ENCODE measurements at regions not wholly inside any gene's neighbourhood (a gene's known extent, or its start where the extent isn't known, plus 50 kb on each side); places are given as distances from the start of the nearest gene placed in this dataset.
"Not testable (repeated sequence)": the region's sequence is repeated elsewhere in the genome, so short reads cannot be mapped to it uniquely, and the experiment has no call there.

DNA sequence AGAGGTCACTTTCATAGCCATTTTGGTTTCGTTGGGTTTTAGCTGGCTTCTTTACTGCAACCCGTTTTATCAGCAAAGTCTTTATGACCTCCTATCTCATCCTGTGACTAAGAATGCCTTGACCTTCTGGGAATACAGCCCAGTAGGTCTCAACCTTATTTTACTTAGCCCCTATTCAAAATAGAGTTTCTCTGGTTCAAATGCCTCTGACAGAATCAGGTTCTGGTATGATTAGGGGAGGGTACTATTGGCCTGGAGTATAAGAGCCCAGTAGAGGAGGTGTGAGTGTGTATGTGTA lies 95.4 kb upstream of the RAB40AL start:
- WGBS, 3 donors: 66 to 80% (median 71%) methylated on average over 2 of the region's 2 CpGs
- H3K9me3 ChIP-seq: no peaks in the 10 kb centered on the region
- ATAC-seq: no peak
- no peak overlapping the region for H3K27ac ChIP-seq
- peaks cover 0 to 12% of the 10 kb centered on the region in 2 donors for H3K36me3 ChIP-seq (ENCODE audit: insufficient read depth in 1 of 2, low read depth in 1 of 2)
- H3K4me3 ChIP-seq: no peak overlapping the region
- intact Hi-C loops (cut with DNase I): no loop called here
- H3K27me3 ChIP-seq (ENCODE audit: insufficient read depth in 3 of 3, low read length in 2 of 3): no peaks in the 10 kb centered on the region
- H3K4me1 ChIP-seq: no peaks in the 10 kb centered on the region
- TF ChIP-seq, protein P1, sequence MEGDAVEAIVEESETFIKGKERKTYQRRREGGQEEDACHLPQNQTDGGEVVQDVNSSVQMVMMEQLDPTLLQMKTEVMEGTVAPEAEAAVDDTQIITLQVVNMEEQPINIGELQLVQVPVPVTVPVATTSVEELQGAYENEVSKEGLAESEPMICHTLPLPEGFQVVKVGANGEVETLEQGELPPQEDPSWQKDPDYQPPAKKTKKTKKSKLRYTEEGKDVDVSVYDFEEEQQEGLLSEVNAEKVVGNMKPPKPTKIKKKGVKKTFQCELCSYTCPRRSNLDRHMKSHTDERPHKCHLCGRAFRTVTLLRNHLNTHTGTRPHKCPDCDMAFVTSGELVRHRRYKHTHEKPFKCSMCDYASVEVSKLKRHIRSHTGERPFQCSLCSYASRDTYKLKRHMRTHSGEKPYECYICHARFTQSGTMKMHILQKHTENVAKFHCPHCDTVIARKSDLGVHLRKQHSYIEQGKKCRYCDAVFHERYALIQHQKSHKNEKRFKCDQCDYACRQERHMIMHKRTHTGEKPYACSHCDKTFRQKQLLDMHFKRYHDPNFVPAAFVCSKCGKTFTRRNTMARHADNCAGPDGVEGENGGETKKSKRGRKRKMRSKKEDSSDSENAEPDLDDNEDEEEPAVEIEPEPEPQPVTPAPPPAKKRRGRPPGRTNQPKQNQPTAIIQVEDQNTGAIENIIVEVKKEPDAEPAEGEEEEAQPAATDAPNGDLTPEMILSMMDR (IDR thresholded peaks at IDR 0.05): no peak
- no peak for DNase-seq

DNA sequence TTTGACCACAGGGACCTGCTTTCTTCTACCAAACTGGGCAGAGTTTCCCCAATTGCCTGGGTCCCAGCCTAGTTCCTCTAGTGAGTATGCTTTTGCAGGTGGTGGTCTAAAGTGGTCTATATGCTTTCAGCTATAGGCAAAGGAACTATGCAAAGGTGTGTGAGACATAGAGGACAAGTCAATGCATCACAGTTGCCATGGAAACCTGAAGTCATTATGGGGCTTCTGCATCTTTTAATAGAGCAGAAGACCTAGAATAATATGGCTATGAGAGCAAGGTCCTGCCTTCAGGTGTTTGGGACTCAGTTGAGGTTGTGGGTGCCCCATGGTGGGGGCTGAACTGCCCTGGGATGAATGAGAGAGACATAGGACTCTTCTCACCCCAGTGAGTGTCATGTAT lies 92.1 kb upstream of the RAB40AL start:
- intact Hi-C loops (cut with DNase I): no loop called here
- H3K36me3 ChIP-seq (ENCODE audit: insufficient read depth in 1 of 2, low read depth in 1 of 2): peaks cover 0 to 3% of the 10 kb centered on the region in 2 donors
- no peak overlapping the region for H3K27ac ChIP-seq
- H3K4me1 ChIP-seq: no peaks in the 10 kb centered on the region
- TF ChIP-seq, protein P1 (IDR thresholded peaks at IDR 0.05): no peak
- DNase-seq: no peak
- no peaks in the 10 kb centered on the region for H3K27me3 ChIP-seq (ENCODE audit: insufficient read depth in 3 of 3, low read length in 2 of 3)
- H3K4me3 ChIP-seq: no peak overlapping the region
- ATAC-seq: no peak
- H3K9me3 ChIP-seq: no peaks in the 10 kb centered on the region

DNA sequence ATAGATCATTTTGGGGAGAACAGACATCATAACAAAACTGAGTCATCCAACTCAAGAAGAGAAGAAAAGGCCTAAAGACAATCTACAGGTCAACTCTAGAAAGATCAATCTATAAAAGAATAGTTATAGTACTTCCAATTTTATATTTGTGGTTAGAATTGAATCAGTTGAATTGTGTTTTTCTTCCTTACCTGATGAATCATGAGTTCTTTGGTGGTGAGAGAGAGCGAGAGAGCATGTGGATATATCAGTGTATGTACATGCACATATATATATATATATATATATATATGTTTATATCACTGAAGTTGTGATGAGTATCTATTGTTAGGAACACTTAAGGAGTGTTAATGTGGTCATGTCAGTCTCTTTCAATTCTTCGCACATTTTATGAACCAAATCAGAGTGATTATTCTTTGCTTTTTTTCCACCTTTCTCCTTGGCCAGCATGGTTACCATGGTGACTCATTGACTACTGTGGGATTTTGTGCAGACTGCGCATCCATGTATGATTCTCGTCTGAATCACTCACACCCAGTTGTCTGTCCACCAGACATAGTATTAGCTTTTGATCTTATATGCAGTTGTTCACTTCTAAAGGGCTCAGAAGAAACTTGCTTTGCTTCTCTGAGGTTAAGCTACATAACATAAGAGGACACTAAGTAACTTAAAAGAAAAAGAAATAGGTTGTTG lies 90.4 kb upstream of the RAB40AL start:
- no peaks in the 10 kb centered on the region for H3K4me1 ChIP-seq
- H3K36me3 ChIP-seq (ENCODE audit: insufficient read depth in 1 of 2, low read depth in 1 of 2): no peaks in the 10 kb centered on the region
- no peak overlapping the region for H3K27ac ChIP-seq
- DNase-seq (no peak), ATAC-seq (no peak)
- WGBS, 3 donors: 82 to 98% (median 95%) methylated on average over 4 of the region's 4 CpGs
- TF ChIP-seq, protein P1 (IDR thresholded peaks at IDR 0.05): no peak
- intact Hi-C loops (cut with DNase I): no loop called here
- H3K9me3 ChIP-seq: no peaks in the 10 kb centered on the region
- H3K27me3 ChIP-seq (ENCODE audit: insufficient read depth in 3 of 3, low read length in 2 of 3): no peaks in the 10 kb centered on the region
- no peak overlapping the region for H3K4me3 ChIP-seq

DNA sequence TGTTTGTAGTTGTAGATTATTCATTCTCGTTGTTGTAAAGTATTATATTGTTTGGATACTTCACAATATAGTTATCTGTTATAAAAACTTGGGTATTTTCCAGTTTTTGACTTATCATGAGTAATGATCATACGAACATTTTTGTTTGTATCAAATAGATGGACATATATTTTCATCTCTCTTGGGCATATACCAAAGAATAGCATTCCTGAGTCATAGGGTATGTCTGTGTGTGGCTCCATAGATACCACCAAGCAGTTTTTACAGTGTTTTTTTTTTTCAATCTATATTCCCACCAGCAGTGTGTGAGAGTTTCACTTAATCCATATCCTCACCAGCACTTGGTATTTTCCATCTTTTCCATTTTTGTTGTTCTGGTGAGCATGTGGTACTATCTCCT lies 89.7 kb upstream of the RAB40AL start:
- DNase-seq (no peak), ATAC-seq (no peak)
- H3K27me3 ChIP-seq (ENCODE audit: insufficient read depth in 3 of 3, low read length in 2 of 3): no peaks in the 10 kb centered on the region
- TF ChIP-seq, protein P1 (IDR thresholded peaks at IDR 0.05): no peak
- H3K36me3 ChIP-seq (ENCODE audit: insufficient read depth in 1 of 2, low read depth in 1 of 2): no peaks in the 10 kb centered on the region
- no peaks in the 10 kb centered on the region for H3K4me1 ChIP-seq
- no peak overlapping the region for H3K27ac ChIP-seq
- intact Hi-C loops (cut with DNase I): no loop called here
- 62 to 94% (median 89%) methylated on average over 2 of the region's 2 CpGs for WGBS, 3 donors
- no peaks in the 10 kb centered on the region for H3K9me3 ChIP-seq
- no peak overlapping the region for H3K4me3 ChIP-seq

DNA sequence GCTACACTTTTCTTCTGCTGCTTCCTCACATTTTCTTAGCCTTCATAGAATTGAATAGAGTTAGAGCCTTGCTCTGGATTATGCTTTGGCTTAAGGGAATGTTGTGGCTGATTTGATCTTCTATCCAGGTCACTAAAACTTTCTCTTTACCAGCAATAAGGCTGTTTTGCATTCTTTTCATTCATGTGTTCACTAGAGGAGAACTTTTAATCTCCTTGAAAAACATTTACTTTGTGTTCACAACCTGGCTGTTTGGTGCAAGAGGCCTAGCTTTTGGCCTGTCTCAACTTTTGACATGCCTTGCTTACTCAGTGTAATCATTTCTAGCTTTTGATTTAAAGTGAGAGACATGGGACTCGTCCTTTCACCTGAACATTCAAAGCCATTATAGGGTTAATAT lies 87.7 kb upstream of the RAB40AL start:
- Histone ChIP-seq H3K27me3 (ENCODE audit: insufficient read depth in 3 of 3, low read length in 2 of 3) (no peaks in the 10 kb centered on the region), H3K36me3 (ENCODE audit: insufficient read depth in 1 of 2, low read depth in 1 of 2) (no peaks in the 10 kb centered on the region), H3K9me3 (no peaks in the 10 kb centered on the region), H3K27ac (no peak overlapping the region), H3K4me3 (no peak overlapping the region), H3K4me1 (no peaks in the 10 kb centered on the region)
- intact Hi-C loops (cut with DNase I): no loop called here
- DNase-seq (no peak), ATAC-seq (no peak)
- 61 to 98% (median 95%) methylated on average over 1 of the region's 1 CpG for WGBS, 3 donors
- TF ChIP-seq, protein P1 (IDR thresholded peaks at IDR 0.05): no peak

DNA sequence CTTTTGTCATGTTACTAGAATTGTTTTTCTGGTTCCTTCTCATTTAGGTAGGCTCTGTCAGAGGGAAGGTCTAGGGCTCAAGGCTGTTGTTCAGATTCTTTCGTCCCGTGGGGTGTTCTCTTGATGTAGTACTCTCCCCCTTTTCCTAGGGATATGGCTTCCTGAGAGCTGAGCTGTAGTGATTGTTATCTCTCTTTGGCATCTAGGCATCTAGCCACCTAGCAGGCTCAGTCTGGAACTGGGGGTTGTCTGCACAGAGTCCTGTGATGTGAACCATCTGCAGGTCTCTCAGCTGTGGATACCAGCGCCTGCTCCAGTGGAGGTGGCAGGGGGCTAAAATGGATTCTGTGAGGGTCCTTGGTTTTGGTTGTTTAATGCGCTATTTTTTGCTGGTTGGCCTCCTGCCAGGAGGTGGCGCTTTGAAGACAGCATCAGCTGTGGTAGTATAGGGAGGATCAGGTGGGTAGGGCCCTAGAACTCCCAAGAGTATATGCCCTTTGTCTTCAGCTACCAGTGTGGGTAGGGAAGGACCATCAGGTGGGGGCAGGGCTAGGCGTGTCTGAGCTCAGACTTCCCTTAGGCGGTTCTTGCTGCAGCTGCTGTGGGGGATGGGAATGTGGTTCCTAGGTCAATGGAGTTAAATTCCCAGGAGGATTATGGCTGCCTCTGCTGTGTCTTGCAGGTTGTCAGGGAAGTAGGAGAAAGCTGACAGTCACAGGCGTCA lies 78.1 kb upstream of the RAB40AL start:
- DNase-seq; H3K9me3 ChIP-seq; H3K36me3 ChIP-seq (ENCODE audit: insufficient read depth in 1 of 2, low read depth in 1 of 2); H3K27me3 ChIP-seq (ENCODE audit: insufficient read depth in 3 of 3, low read length in 2 of 3); H3K4me3 ChIP-seq; intact Hi-C loops (cut with DNase I); H3K27ac ChIP-seq; ATAC-seq; H3K4me1 ChIP-seq: not testable (repeated sequence)
- WGBS, 3 donors: 69 to 89% (median 88%) methylated on average over 6 to 8 of the region's 8 CpGs
